ENCODE measurements at regions not wholly inside any gene's neighbourhood (a gene's known extent, or its start where the extent isn't known, plus 50 kb on each side); places are given as distances from the start of the nearest gene placed in this dataset.

GRCh38 chr10:61091531-61091930 is 147.5 kb upstream of the RHOBTB1 start:
- no peak for DNase-seq (ENCODE audit: low spot score)

- DNase-seq (ENCODE audit: low spot score): no peak
These were observed 145.3 kb upstream of the RHOBTB1 start for GRCh38 chr10:61089251-61089650.

GRCh38 chr10:61084493-61084892 is 140.5 kb upstream of the RHOBTB1 start:
- no peak for DNase-seq (ENCODE audit: low spot score)

- DNase-seq (ENCODE audit: low spot score): no peak
These were observed 137.3 kb upstream of the RHOBTB1 start for GRCh38 chr10:61081301-61081700.

GRCh38 chr10:61078542-61079275 is 134.7 kb upstream of the RHOBTB1 start:
- DNase-seq (ENCODE audit: low spot score): no peak

- no peak for DNase-seq (ENCODE audit: low spot score)
These were observed 132.7 kb upstream of the RHOBTB1 start for GRCh38 chr10:61076572-61077114.

GRCh38 chr10:61073391-61073790 is 129.4 kb upstream of the RHOBTB1 start:
- DNase-seq (ENCODE audit: low spot score): no peak

GRCh38 chr10:61071580-61071979 is 127.6 kb upstream of the RHOBTB1 start:
- no peak for DNase-seq (ENCODE audit: low spot score)

- DNase-seq (ENCODE audit: low spot score): no peak
These were observed 124.5 kb upstream of the RHOBTB1 start for GRCh38 chr10:61068471-61068870.

- DNase-seq (ENCODE audit: low spot score): no peak
These were observed 123.8 kb upstream of the RHOBTB1 start for GRCh38 chr10:61067671-61068336.

- no peak for DNase-seq (ENCODE audit: low spot score)
These were observed 122.8 kb upstream of the RHOBTB1 start for GRCh38 chr10:61066661-61067344.

- DNase-seq (ENCODE audit: low spot score): no peak
These were observed 121.1 kb upstream of the RHOBTB1 start for GRCh38 chr10:61065051-61065450.

- no peak for DNase-seq (ENCODE audit: low spot score)
These were observed 120.4 kb upstream of the RHOBTB1 start for GRCh38 chr10:61064356-61064755.

GRCh38 chr10:61063901-61064300 is 119.9 kb upstream of the RHOBTB1 start:
- DNase-seq (ENCODE audit: low spot score): no peak

GRCh38 chr10:61063034-61063433 is 119.0 kb upstream of the RHOBTB1 start:
- DNase-seq (ENCODE audit: low spot score): no peak

GRCh38 chr10:61061923-61062504 is 118.0 kb upstream of the RHOBTB1 start:
- DNase-seq (ENCODE audit: low spot score): no peak

- DNase-seq (ENCODE audit: low spot score): no peak
These were observed 115.7 kb upstream of the RHOBTB1 start for GRCh38 chr10:61059636-61060035.

GRCh38 chr10:61052469-61053205 is 108.7 kb upstream of the RHOBTB1 start:
- DNase-seq (ENCODE audit: low spot score): no peak

- DNase-seq (ENCODE audit: low spot score): no peak
These were observed 107.4 kb upstream of the RHOBTB1 start for GRCh38 chr10:61051344-61051743.

- no peak for DNase-seq (ENCODE audit: low spot score)
These were observed 106.2 kb upstream of the RHOBTB1 start for GRCh38 chr10:61050120-61050745.

- DNase-seq (ENCODE audit: low spot score): no peak
These were observed 105.4 kb upstream of the RHOBTB1 start for GRCh38 chr10:61049386-61049785.

All from left forelimb (tissue), 1 donor.